ENCODE measurements at regions not wholly inside any gene's neighbourhood (a gene's known extent, or its start where the extent isn't known, plus 50 kb on each side); places are given as distances from the start of the nearest gene placed in this dataset.

GRCh38 chr4:96379524-96379923, 539.6 kb downstream of the PDHA2 start:
- TF ChIP-seq CTCF (IDR thresholded peaks at IDR 0.05 in 4 of 5, conservative IDR thresholded peaks at IDR 0.05 in 1 of 5), result no peak
- no peak for TF ChIP-seq POLR2A (IDR thresholded peaks at IDR 0.05)
